ENCODE measurements at regions not wholly inside any gene's neighbourhood (a gene's known extent, or its start where the extent isn't known, plus 50 kb on each side); places are given as distances from the start of the nearest gene placed in this dataset.

- TF ChIP-seq, protein P1, sequence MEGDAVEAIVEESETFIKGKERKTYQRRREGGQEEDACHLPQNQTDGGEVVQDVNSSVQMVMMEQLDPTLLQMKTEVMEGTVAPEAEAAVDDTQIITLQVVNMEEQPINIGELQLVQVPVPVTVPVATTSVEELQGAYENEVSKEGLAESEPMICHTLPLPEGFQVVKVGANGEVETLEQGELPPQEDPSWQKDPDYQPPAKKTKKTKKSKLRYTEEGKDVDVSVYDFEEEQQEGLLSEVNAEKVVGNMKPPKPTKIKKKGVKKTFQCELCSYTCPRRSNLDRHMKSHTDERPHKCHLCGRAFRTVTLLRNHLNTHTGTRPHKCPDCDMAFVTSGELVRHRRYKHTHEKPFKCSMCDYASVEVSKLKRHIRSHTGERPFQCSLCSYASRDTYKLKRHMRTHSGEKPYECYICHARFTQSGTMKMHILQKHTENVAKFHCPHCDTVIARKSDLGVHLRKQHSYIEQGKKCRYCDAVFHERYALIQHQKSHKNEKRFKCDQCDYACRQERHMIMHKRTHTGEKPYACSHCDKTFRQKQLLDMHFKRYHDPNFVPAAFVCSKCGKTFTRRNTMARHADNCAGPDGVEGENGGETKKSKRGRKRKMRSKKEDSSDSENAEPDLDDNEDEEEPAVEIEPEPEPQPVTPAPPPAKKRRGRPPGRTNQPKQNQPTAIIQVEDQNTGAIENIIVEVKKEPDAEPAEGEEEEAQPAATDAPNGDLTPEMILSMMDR (IDR thresholded peaks at IDR 0.05): no peak
- TF ChIP-seq POLR2AphosphoS5 (IDR thresholded peaks at IDR 0.05) (no peak), EP300 (IDR thresholded peaks at IDR 0.05) (no peak), POLR2A (IDR thresholded peaks at IDR 0.05; ENCODE audit: low read depth) (no peak)
Observed at GRCh38 chr3:64935971-64936370, 248.2 kb upstream of the ADAMTS9 start.
